NCI-H2171 (cell line): ENCODE measurements at regions not wholly inside any gene's neighbourhood (a gene's known extent, or its start where the extent isn't known, plus 50 kb on each side); places are given as distances from the start of the nearest gene placed in this dataset.

Source experiments
- DNase-seq: peaks from one replicate; lab custom pipeline; 2025; lab: John Stamatoyannopoulos, UW

GRCh38 chr13:85091631-85092234 is 707.5 kb downstream of the SLITRK6 start:
- no peak for DNase-seq

DNA sequence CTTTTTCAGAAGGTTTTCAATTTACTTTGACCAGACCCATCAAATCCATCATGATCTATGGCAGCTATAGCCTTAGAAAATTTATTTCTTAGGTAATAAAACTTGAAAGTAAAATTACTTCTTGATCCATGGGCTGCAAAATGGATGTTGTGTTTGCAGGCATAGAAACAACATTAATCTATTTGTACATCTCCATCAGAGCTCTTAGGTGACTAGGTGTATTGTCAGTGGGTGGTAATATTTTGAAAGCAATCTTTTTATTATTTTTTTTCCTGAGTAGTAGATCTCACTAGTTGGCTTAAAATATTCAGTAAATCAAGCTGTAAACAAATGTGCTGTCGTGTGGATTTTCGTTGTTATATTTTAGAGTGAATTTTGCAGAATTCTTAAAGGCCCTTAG is 710.0 kb downstream of the SLITRK6 start:
- no peak for DNase-seq

DNA sequence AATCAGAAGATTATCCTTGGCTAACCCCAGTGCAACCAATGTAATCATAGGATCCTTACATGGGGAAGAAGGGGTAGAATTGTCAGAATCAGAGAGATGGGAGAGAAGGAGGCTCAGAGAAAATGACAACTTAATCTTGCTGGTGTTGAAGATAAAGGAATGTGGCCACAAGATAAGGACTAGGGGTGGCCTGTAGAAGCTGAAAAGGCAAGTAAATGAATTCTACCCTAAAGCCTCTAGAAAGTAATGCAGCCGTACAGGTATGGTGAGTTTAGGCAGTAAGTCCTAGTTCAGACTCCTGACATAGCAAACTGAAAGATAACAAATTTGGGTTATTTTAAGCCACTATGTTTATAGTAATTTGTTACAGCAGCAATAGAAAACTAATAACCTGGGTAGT is 718.5 kb downstream of the SLITRK6 start:
- DNase-seq, result no peak

GRCh38 chr13:85076343-85076742 is 722.9 kb downstream of the SLITRK6 start:
- no peak for DNase-seq

- no peak for DNase-seq
Measured at GRCh38 chr13:85074543-85075313, 724.5 kb downstream of the SLITRK6 start.

DNA sequence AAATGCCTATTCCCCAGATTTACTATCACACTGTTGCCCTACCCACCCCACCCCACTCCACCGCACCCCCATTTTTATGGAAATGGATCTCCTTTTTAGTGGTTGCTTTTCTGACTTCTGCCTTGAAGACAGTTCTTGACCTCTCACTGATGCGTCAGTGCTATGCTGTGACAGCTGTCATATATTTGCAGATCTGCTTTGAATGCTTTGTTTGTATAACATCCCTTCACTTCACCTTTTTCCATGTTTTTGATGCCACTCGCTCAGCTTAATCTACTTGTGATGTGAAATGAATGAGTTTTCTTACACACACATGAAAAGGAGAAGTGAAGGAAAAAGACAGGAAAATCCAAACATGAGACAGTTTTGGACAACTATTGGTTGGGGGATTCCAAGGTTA is 731.0 kb downstream of the SLITRK6 start:
- DNase-seq, result no peak

DNA sequence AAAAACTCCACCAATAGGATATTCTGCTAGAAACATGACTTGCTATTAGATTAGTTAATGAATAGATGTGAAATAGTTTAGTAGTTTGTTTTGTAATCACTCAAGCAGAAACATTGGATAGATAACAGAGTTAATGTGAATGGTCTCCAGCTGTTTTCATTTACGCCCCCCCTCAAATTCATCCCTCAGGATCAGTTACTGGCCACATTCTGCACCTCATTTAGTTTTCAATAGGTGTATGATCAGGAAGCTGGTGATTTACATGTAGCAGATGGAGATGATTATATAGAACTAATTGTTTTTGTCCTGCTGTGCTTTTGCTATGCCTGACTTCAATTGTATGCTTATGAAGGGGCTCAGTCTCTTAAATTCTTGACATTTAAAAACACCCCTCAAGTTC is 759.0 kb downstream of the SLITRK6 start:
- no peak for DNase-seq

DNA sequence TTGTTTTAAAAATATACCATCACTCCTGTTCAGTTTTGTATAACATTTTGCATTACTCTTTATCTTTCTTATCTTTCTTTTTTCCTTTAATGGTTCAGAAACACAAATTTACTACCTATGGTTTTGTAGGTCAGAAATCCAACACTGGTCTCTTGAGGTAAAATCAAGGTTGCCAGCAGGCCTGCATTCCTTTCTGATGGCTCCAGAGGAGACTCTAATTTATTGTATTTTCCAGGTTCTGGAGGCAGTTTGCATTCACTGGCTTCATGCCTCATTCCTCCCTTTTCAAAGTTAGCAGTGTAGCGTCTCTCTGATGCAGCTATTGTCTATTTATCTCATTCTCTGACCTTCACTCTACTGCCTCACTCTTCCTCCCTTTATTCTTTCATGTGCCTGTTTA is 767.4 kb downstream of the SLITRK6 start:
- no peak for DNase-seq

GRCh38 chr13:85028035-85028434 is 771.2 kb downstream of the SLITRK6 start:
- DNase-seq, result no peak

GRCh38 chr13:85019121-85019520 is 780.1 kb downstream of the SLITRK6 start:
- DNase-seq, result no peak

GRCh38 chr13:85013006-85013405 is 786.2 kb downstream of the SLITRK6 start:
- DNase-seq, result no peak

- no peak for DNase-seq
Measured at GRCh38 chr13:85009447-85009846, 789.8 kb downstream of the SLITRK6 start.

GRCh38 chr13:84999252-84999651 is 800.0 kb downstream of the SLITRK6 start:
- DNase-seq, result no peak

DNA sequence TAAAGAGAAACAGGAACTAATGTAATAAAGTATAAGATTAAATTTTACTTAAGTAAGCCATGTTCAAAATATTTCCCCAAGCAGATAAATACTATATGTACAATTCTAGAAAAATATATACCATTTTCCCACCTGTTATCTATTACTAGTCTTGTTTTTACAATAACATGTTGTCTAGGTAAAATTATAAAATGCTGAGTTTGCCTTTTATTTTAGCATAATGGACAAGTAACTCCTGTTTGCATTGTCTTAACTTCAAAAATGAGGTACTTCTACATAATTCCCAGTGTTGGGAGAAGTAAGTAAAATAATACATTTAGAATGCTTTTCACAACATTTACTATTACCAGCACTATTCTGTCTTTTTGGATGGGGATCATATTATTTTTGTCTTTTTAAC is 800.5 kb downstream of the SLITRK6 start:
- DNase-seq, result no peak

DNA sequence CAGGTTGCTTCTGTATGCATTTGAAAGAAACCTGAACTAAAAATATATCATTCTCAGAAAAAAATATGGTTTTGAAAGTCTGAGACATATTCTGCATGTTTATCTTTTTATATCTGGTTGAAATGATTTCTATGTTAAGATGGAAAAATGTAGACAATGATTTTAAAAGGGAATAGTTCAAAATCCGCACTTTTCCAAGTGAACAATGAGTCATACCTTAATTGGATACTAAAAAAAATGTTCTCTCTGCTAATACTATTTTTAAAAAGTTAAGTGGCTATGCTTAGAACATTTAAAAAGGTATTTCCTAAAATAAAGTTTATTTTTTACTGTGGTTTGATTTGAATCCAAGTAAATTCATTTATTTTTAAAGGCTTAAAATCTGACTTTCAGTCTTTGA is 801.4 kb downstream of the SLITRK6 start:
- no peak for DNase-seq

DNA sequence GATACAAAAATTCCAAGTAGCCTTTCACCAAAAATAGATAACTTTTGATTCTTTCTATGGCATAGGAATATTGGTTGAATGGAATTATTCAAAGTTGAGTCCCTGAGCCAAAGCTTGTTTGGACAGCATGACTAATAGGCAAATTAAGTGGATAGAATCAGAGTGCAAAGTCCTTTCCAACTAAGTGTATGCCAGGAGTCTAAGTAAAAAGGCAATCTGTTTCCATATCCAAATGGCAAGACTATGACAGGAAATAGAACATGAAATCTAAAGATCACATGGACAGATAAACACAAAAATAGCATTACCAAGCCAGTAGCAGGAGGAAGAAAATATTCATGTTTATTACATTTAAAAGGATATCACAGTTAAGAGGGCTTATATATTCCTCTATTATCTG is 804.6 kb downstream of the SLITRK6 start:
- DNase-seq, result no peak

DNA sequence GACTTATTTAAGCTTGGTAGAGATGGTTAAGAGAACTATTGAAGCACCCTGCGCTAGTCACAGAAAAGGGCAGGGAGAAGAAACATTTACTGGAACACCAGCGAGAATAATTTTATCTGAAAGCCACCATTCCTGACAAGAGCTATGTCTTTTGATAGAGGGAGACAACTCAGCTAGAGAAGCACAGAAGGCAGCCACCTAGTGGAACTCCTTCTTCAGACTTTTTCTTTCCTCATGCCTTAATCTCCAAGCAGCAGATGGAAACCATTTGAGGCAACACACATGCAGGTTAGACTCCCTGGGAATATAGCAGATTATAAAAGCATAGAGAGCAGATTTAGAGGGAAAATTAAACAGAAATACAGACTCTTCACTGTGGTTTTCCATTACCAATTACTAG is 813.4 kb downstream of the SLITRK6 start:
- no peak for DNase-seq

DNA sequence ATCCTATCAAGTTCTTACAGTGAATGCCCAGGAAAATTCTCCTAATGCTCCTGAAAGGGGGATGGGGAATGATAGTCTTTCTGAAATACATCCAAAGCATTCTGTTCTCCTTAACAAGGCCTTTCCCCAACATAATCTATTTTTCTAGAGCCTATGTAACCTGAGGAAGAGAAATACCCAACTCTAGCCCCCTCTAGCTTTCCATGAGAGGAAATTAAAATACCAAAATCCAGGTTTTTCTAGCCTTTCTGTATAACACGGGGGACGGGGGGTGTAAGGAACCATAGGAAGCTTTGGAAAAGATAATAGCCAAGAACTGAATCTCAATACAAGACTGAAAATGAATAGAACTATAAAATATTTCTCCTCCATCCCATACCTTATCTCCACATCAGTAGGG is 815.9 kb downstream of the SLITRK6 start:
- DNase-seq, result no peak

GRCh38 chr13:84980571-84980970 is 818.6 kb downstream of the SLITRK6 start:
- no peak for DNase-seq

GRCh38 chr13:84978851-84979250 is 820.4 kb downstream of the SLITRK6 start:
- no peak for DNase-seq

DNA sequence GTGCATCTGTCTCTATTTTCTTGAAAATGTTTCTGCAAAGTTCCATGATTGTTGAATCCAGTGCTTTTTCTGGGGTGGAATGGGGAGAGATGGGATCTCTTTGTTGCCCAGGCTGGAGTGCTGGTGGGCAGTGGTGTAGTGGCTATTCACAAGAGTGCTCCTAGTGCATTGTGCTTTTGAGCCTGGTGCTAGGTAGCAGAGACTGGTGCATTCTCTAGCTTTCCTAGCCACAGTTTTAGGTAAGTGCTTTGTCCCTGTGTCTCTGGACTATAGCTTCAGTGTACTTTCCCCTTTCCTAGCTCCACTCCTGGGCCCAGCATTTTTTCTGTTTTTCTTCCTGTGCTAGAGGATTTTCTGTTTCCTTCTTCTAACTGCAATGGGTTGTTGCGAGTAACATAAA is 825.6 kb downstream of the SLITRK6 start:
- DNase-seq, result no peak

DNA sequence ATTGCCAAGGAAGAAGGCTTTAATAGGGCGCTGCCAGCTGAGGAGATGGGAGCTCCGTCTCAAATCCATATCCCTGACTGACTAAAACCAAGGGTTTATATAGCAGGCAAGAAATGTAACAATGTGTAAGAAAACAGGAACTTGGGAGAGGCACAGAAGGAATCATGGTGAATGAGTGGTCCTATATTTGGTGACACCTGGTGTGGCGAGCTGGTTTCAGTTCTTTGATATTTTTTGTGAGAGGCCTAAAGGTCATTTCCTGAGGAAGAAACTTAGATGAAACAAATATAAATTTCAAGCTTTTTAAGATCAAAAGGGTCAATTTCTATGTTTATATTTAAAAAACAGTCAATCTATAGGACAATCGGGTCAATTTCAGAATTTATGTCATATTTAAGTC is 826.3 kb downstream of the SLITRK6 start:
- DNase-seq, result no peak

GRCh38 chr13:84962849-84963248 is 836.4 kb downstream of the SLITRK6 start:
- no peak for DNase-seq

DNA sequence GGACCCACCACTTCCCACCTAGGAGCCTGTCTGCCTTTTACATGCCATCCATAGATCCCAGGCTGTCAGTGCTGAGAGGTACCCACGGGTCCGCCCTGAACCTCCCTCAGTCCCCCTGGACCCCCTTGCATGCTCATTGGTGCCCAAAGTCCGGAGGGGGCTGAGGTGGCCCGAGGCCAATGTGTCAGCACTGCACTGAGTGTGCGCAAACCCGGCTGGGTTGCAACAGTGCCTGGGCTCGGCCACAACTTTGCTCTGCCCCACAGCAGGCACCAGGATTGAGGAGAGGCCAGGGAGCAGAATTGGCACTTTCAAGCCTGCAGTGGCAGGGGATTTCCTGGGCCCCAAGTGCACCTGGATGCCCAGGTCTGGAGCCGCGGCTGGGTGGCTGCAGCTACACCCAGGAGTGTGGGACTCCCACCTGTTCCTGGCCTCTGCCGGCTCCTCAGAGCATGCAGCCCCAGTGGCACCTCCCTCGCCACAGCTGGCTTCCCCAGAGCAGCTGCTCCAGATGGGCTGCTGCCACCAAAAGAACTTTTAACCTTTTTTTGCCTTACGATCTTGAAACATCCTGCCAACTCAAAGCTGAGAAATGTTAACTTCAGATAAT is 837.0 kb downstream of the SLITRK6 start:
- DNase-seq, result no peak
